Activated T-cell treated with anti-CD3 and anti-CD28 coated beads for 48 hours (primary cell): ENCODE measurements at regions not wholly inside any gene's neighbourhood (a gene's known extent, or its start where the extent isn't known, plus 50 kb on each side); places are given as distances from the start of the nearest gene placed in this dataset.
"Not testable (repeated sequence)": the region's sequence is repeated elsewhere in the genome, so short reads cannot be mapped to it uniquely, and the experiment has no call there.

ENCODE experiments used
- DNase-seq: peaks from one replicate; pipeline ENCODE4 v3.0.0-alpha.2; 2020; ENCODE audit warnings: low read depth

- DNase-seq, result no peak
These were observed 180.7 kb upstream of the ID2 start for GRCh38 chr2:8501061-8501720.

GRCh38 chr2:8502316-8502715, 179.5 kb upstream of the ID2 start:
- DNase-seq, result no peak

- no peak for DNase-seq
These were observed 176.4 kb upstream of the ID2 start for GRCh38 chr2:8505311-8505920.

GRCh38 chr2:8506746-8507145, 175.1 kb upstream of the ID2 start:
- no peak for DNase-seq

- no peak for DNase-seq
These were observed 173.1 kb upstream of the ID2 start for GRCh38 chr2:8508766-8509165.

- DNase-seq, result no peak
These were observed 172.2 kb upstream of the ID2 start for GRCh38 chr2:8509621-8510020.

- not testable (repeated sequence) for DNase-seq
These were observed 171.8 kb upstream of the ID2 start for GRCh38 chr2:8510055-8510454.

- no peak for DNase-seq
These were observed 171.3 kb upstream of the ID2 start for GRCh38 chr2:8510519-8510918.

GRCh38 chr2:8511868-8512612, 169.8 kb upstream of the ID2 start:
- no peak for DNase-seq

GRCh38 chr2:8513601-8514273, 168.1 kb upstream of the ID2 start:
- DNase-seq, result no peak

- DNase-seq, result no peak
These were observed 167.6 kb upstream of the ID2 start for GRCh38 chr2:8514274-8514662.

GRCh38 chr2:8514796-8515758, 166.8 kb upstream of the ID2 start:
- peak; percentile 53 for DNase-seq

GRCh38 chr2:8515864-8516533, 165.9 kb upstream of the ID2 start:
- no peak for DNase-seq

- DNase-seq, result no peak
These were observed 163.9 kb upstream of the ID2 start for GRCh38 chr2:8517850-8518498.

- no peak for DNase-seq
These were observed 162.7 kb upstream of the ID2 start for GRCh38 chr2:8518979-8519668.

GRCh38 chr2:8520791-8521344, 161.0 kb upstream of the ID2 start:
- no peak for DNase-seq

- DNase-seq, result no peak
These were observed 159.2 kb upstream of the ID2 start for GRCh38 chr2:8522687-8523086.

- DNase-seq, result no peak
These were observed 157.5 kb upstream of the ID2 start for GRCh38 chr2:8524388-8524787.

GRCh38 chr2:8524823-8525222, 157.0 kb upstream of the ID2 start:
- no peak for DNase-seq

GRCh38 chr2:8525236-8525581, 156.6 kb upstream of the ID2 start:
- no peak for DNase-seq
